ENCODE measurements at regions not wholly inside any gene's neighbourhood (a gene's known extent, or its start where the extent isn't known, plus 50 kb on each side); places are given as distances from the start of the nearest gene placed in this dataset.

GRCh38 chr18:60485201-60485600 is 112.6 kb upstream of the MC4R start:
- no peak for TF ChIP-seq KLF6 (CRISPR knock-in tag; IDR thresholded peaks at IDR 0.05; ENCODE audit: borderline replicate concordance)
- TF ChIP-seq, protein P1, sequence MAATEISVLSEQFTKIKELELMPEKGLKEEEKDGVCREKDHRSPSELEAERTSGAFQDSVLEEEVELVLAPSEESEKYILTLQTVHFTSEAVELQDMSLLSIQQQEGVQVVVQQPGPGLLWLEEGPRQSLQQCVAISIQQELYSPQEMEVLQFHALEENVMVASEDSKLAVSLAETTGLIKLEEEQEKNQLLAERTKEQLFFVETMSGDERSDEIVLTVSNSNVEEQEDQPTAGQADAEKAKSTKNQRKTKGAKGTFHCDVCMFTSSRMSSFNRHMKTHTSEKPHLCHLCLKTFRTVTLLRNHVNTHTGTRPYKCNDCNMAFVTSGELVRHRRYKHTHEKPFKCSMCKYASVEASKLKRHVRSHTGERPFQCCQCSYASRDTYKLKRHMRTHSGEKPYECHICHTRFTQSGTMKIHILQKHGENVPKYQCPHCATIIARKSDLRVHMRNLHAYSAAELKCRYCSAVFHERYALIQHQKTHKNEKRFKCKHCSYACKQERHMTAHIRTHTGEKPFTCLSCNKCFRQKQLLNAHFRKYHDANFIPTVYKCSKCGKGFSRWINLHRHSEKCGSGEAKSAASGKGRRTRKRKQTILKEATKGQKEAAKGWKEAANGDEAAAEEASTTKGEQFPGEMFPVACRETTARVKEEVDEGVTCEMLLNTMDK (IDR thresholded peaks at IDR 0.05; ENCODE audit: borderline replicate concordance, insufficient read depth, low read depth, low read length, poor library complexity, severe bottlenecking) = no peak
- TF ChIP-seq, protein P2, sequence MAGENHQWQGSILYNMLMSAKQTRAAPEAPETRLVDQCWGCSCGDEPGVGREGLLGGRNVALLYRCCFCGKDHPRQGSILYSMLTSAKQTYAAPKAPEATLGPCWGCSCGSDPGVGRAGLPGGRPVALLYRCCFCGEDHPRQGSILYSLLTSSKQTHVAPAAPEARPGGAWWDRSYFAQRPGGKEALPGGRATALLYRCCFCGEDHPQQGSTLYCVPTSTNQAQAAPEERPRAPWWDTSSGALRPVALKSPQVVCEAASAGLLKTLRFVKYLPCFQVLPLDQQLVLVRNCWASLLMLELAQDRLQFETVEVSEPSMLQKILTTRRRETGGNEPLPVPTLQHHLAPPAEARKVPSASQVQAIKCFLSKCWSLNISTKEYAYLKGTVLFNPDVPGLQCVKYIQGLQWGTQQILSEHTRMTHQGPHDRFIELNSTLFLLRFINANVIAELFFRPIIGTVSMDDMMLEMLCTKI (IDR thresholded peaks at IDR 0.05; ENCODE audit: partially characterized antibody) = no peak
